ENCODE measurements at regions not wholly inside any gene's neighbourhood (a gene's known extent, or its start where the extent isn't known, plus 50 kb on each side); places are given as distances from the start of the nearest gene placed in this dataset.
A peak's percentile ranks its signal among the peaks of the same experiment; 100 is the strongest.

GRCh38 chr10:71128311-71128980 lies 83.9 kb upstream of the UNC5B start:
- 54 to 60% methylated on average over 7 of the region's 7 CpGs for WGBS, 2 donors
- Histone ChIP-seq H3K27me3 (no peaks in the 10 kb centered on the region), H3K9me3 (no peaks in the 10 kb centered on the region), H3K27ac (no peak overlapping the region), H3K36me3 (no peaks in the 10 kb centered on the region), H3K4me1 (no peaks in the 10 kb centered on the region), H3K4me3 (replicated peaks in 1 of 3) (no peak overlapping the region)
- peak in 1 of 2 donors; percentile 9 for DNase-seq
- intact Hi-C loops (cut with DNase I) = no loop called here
- TF ChIP-seq POLR2A (IDR thresholded peaks at IDR 0.05) (no peak), CTCF (IDR thresholded peaks at IDR 0.05) (no peak)

- no peaks in the 10 kb centered on the region for H3K9me3 ChIP-seq
- H3K4me1 ChIP-seq = no peaks in the 10 kb centered on the region
- no peaks in the 10 kb centered on the region for H3K36me3 ChIP-seq
- no peak for DNase-seq
- no peaks in the 10 kb centered on the region for H3K27me3 ChIP-seq
- WGBS, 2 donors = 76 to 85% methylated on average over 10 of the region's 10 CpGs
- H3K27ac ChIP-seq = no peak overlapping the region
- intact Hi-C loops (cut with DNase I) = no loop called here
- TF ChIP-seq POLR2A (IDR thresholded peaks at IDR 0.05) (no peak), CTCF (IDR thresholded peaks at IDR 0.05) (no peak)
- H3K4me3 ChIP-seq (replicated peaks in 1 of 3) = no peak overlapping the region
Observed at GRCh38 chr10:71131096-71131495, 81.3 kb upstream of the UNC5B start.

DNA sequence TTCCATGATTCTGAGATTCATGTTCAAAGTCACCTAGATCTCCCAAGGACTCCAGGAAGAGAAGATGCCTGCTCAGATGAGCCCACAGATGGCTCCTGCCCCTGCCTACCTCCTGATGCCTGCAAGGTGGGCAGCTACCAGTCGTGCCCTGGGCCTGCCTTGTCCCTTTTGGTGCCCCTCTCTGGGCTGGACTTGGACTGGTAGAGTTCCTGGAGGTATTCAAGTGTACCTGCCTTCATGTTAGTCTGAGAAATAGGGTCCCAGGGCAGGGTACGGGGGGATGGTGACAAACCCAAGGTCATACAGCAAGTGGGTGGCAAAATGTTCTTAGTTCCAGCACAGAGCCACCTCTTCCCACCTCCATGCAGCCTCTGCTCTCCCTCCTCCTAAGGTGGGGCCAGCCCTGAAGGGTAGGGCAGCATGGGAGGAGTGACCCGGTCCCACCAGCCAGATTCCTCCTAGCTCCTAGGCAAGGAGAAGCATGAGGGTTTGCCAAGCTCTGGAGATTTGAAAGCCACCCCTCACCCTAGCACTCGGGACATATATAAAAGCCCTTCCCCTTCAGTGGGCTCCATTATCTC lies 80.8 kb upstream of the UNC5B start:
- TF ChIP-seq POLR2A (IDR thresholded peaks at IDR 0.05) (no peak), CTCF (IDR thresholded peaks at IDR 0.05) (no peak)
- DNase-seq = no peak
- H3K4me3 ChIP-seq (replicated peaks in 1 of 3) = no peak overlapping the region
- H3K27me3 ChIP-seq = no peaks in the 10 kb centered on the region
- H3K4me1 ChIP-seq = no peaks in the 10 kb centered on the region
- no peak overlapping the region for H3K27ac ChIP-seq
- intact Hi-C loops (cut with DNase I) = no loop called here
- no peaks in the 10 kb centered on the region for H3K9me3 ChIP-seq
- no peaks in the 10 kb centered on the region for H3K36me3 ChIP-seq
- 85 to 95% methylated on average over 4 of the region's 4 CpGs for WGBS, 2 donors

GRCh38 chr10:71132321-71132810 lies 80.0 kb upstream of the UNC5B start:
- H3K27me3 ChIP-seq = no peaks in the 10 kb centered on the region
- H3K27ac ChIP-seq = no peak overlapping the region
- intact Hi-C loops (cut with DNase I) = no loop called here
- H3K4me1 ChIP-seq = no peaks in the 10 kb centered on the region
- peak in 1 of 2 donors; percentile 5 for DNase-seq
- H3K4me3 ChIP-seq (replicated peaks in 1 of 3) = no peak overlapping the region
- WGBS, 2 donors = 47 to 69% methylated on average over 2 to 3 of the region's 4 CpGs
- H3K9me3 ChIP-seq = no peaks in the 10 kb centered on the region
- TF ChIP-seq POLR2A (IDR thresholded peaks at IDR 0.05) (no peak), CTCF (IDR thresholded peaks at IDR 0.05) (no peak)
- H3K36me3 ChIP-seq = no peaks in the 10 kb centered on the region

All from thyroid gland (tissue), 4 donors.